ENCODE measurements at regions not wholly inside any gene's neighbourhood (a gene's known extent, or its start where the extent isn't known, plus 50 kb on each side); places are given as distances from the start of the nearest gene placed in this dataset.
"Not testable (repeated sequence)": the region's sequence is repeated elsewhere in the genome, so short reads cannot be mapped to it uniquely, and the experiment has no call there.

- Histone ChIP-seq H4K20me1 (ENCODE audit: insufficient read depth, low read length) (no peaks in the 10 kb centered on the region), H3K9me2 (ENCODE audit: insufficient read depth, low read length) (no peaks in the 10 kb centered on the region), H3K27ac (ENCODE audit: low read depth, low read length, poor library complexity, severe bottlenecking) (no peak overlapping the region), H3K4me1 (ENCODE audit: insufficient read depth, low read length, poor library complexity, severe bottlenecking) (no peaks in the 10 kb centered on the region), H3K36me3 (ENCODE audit: insufficient read depth, low read length) (no peaks in the 10 kb centered on the region), H3K4me2 (ENCODE audit: low read length) (no peak overlapping the region), H3K79me2 (ENCODE audit: insufficient read depth, low read depth, low read length) (no peaks in the 10 kb centered on the region), H2AFZ (ENCODE audit: low read length) (no peak overlapping the region), H3K4me3 (ENCODE audit: low read depth, low read length, poor library complexity, severe bottlenecking) (no peak overlapping the region), H3K9me3 (ENCODE audit: low read length) (no peaks in the 10 kb centered on the region)
- DNase-seq (ENCODE audit: low spot score) = no peak
- TF ChIP-seq CTCF (conservative IDR thresholded peaks at IDR 0.05; ENCODE audit: low read length) (no peak), EZH2phosphoT487 (IDR thresholded peaks at IDR 0.05; ENCODE audit: borderline replicate concordance, low read depth, low read length) (no peak)
- POLR2A ChIA-PET = interaction anchor here (0.6 kb wide), 1 partner anchor 1430 kb away, joined by 3 read pairs; no protein-coding TSS in a partner anchor
- CTCF ChIA-PET (ENCODE audit: unreplicated experiment) = no interaction called here
- intact Hi-C loops (cut with micrococcal nuclease; ENCODE audit: unreplicated experiment) = loop anchor here (10.0 kb wide), 1 partner anchor 522 kb away; no protein-coding TSS in a partner anchor
- no TSS peak for BruUV-seq (replicated peaks)
These were observed 146.3 kb downstream of the CETN3 start for GRCh38 chr5:90263102-90263820.

GRCh38 chr5:90251447-90251846 lies 158.1 kb downstream of the CETN3 start:
- Histone ChIP-seq H3K36me3 (ENCODE audit: insufficient read depth, low read length) (no peaks in the 10 kb centered on the region), H3K9me2 (ENCODE audit: insufficient read depth, low read length) (no peaks in the 10 kb centered on the region), H3K4me1 (ENCODE audit: insufficient read depth, low read length, poor library complexity, severe bottlenecking) (no peaks in the 10 kb centered on the region), H3K4me3 (ENCODE audit: low read depth, low read length, poor library complexity, severe bottlenecking) (no peak overlapping the region), H2AFZ (ENCODE audit: low read length) (no peak overlapping the region), H3K79me2 (ENCODE audit: insufficient read depth, low read depth, low read length) (no peaks in the 10 kb centered on the region), H3K9me3 (ENCODE audit: low read length) (no peaks in the 10 kb centered on the region), H4K20me1 (ENCODE audit: insufficient read depth, low read length) (no peaks in the 10 kb centered on the region), H3K4me2 (ENCODE audit: low read length) (no peak overlapping the region), H3K27ac (ENCODE audit: low read depth, low read length, poor library complexity, severe bottlenecking) (no peak overlapping the region)
- POLR2A ChIA-PET = no interaction called here
- no peak for TF ChIP-seq CTCF (conservative IDR thresholded peaks at IDR 0.05; ENCODE audit: low read length)
- DNase-seq (ENCODE audit: low spot score) = no peak
- CTCF ChIA-PET (ENCODE audit: unreplicated experiment) = no interaction called here
- intact Hi-C loops (cut with micrococcal nuclease; ENCODE audit: unreplicated experiment) = no loop called here
- BruUV-seq (replicated peaks) = no TSS peak

- POLR2A ChIA-PET = no interaction called here
These were observed 160.9 kb downstream of the CETN3 start for GRCh38 chr5:90248640-90249039.

GRCh38 chr5:90243848-90244247 lies 165.7 kb downstream of the CETN3 start:
- DNase-seq (ENCODE audit: low spot score); H4K20me1 ChIP-seq (ENCODE audit: insufficient read depth, low read length); H3K27ac ChIP-seq (ENCODE audit: low read depth, low read length, poor library complexity, severe bottlenecking); H3K36me3 ChIP-seq (ENCODE audit: insufficient read depth, low read length); intact Hi-C loops (cut with micrococcal nuclease; ENCODE audit: unreplicated experiment); H3K9me2 ChIP-seq (ENCODE audit: insufficient read depth, low read length); H3K4me1 ChIP-seq (ENCODE audit: insufficient read depth, low read length, poor library complexity, severe bottlenecking); H2AFZ ChIP-seq (ENCODE audit: low read length); H3K4me2 ChIP-seq (ENCODE audit: low read length); H3K4me3 ChIP-seq (ENCODE audit: low read depth, low read length, poor library complexity, severe bottlenecking); POLR2A ChIA-PET; H3K9me3 ChIP-seq (ENCODE audit: low read length); H3K79me2 ChIP-seq (ENCODE audit: insufficient read depth, low read depth, low read length); BruUV-seq (replicated peaks); CTCF ChIA-PET (ENCODE audit: unreplicated experiment): not testable (repeated sequence)

More at GRCh38 chr5:90248640-90249039, 160.9 kb downstream of the CETN3 start:
- Histone ChIP-seq H3K4me2 (ENCODE audit: low read length) (no peak overlapping the region), H3K4me3 (ENCODE audit: low read depth, low read length, poor library complexity, severe bottlenecking) (no peak overlapping the region), H3K27ac (ENCODE audit: low read depth, low read length, poor library complexity, severe bottlenecking) (no peak overlapping the region), H2AFZ (ENCODE audit: low read length) (no peak overlapping the region), H3K4me1 (ENCODE audit: insufficient read depth, low read length, poor library complexity, severe bottlenecking) (no peaks in the 10 kb centered on the region), H3K79me2 (ENCODE audit: insufficient read depth, low read depth, low read length) (no peaks in the 10 kb centered on the region), H4K20me1 (ENCODE audit: insufficient read depth, low read length) (no peaks in the 10 kb centered on the region), H3K9me3 (ENCODE audit: low read length) (no peaks in the 10 kb centered on the region), H3K36me3 (ENCODE audit: insufficient read depth, low read length) (no peaks in the 10 kb centered on the region), H3K9me2 (ENCODE audit: insufficient read depth, low read length) (no peaks in the 10 kb centered on the region)
- intact Hi-C loops (cut with micrococcal nuclease; ENCODE audit: unreplicated experiment) = no loop called here
- CTCF ChIA-PET (ENCODE audit: unreplicated experiment) = no interaction called here
- TF ChIP-seq EZH2phosphoT487 (IDR thresholded peaks at IDR 0.05; ENCODE audit: borderline replicate concordance, low read depth, low read length) (no peak), CTCF (conservative IDR thresholded peaks at IDR 0.05; ENCODE audit: low read length) (no peak)
- no TSS peak for BruUV-seq (replicated peaks)
- DNase-seq (ENCODE audit: low spot score) = no peak

Measured in OCI-LY7 (cell line).